AG04450 (cell line): ENCODE measurements at regions not wholly inside any gene's neighbourhood (a gene's known extent, or its start where the extent isn't known, plus 50 kb on each side); places are given as distances from the start of the nearest gene placed in this dataset.

Experiments
- CTCF ChIA-PET: fragments of 300-600, 350-600 bp; formaldehyde crosslinking; extraction: SDS; loops from one replicate; lab custom pipeline; 2022; ENCODE audit warnings: antibody characterized with exemption, inconsistent platforms; lab: Charles Lee
- POLR2A ChIA-PET: fragments of 350-600 bp; formaldehyde crosslinking; extraction: SDS; loops from one replicate; lab custom pipeline; 2021; ENCODE audit warnings: antibody characterized with exemption, inconsistent platforms; lab: Yijun Ruan, JAX
- DNase-seq: peaks from one replicate; pipeline ENCODE4 v3.0.0-alpha.2; 2011; ENCODE audit warnings: low read depth, low spot score
- H3K27ac ChIP-seq: one replicate; pipeline ENCODE4 v1.5.1; 2012; ENCODE audit warnings: low read depth, low read length, control low read depth
- H3K27me3 ChIP-seq: one replicate; pipeline ENCODE4 v1.6.0; 2012; ENCODE audit warnings: low read length; ENCODE audit not compliant: control insufficient read depth, insufficient read depth
- H3K4me3 ChIP-seq: 2 replicates; pipeline ENCODE4 v1.5.1; 2011; ENCODE audit warnings: mild to moderate bottlenecking, low read depth, low read length, control low read depth
- H3K9me3 ChIP-seq: 2 replicates; pipeline ENCODE4 v1.5.1; 2012; ENCODE audit warnings: low read length; ENCODE audit not compliant: control insufficient read depth, insufficient read depth
- TF ChIP-seq, protein P1 (sequence below): IDR thresholded peaks from 2 replicates; pipeline ENCODE4 v1.5.1; 2011; ENCODE audit warnings: low read depth, low read length, control low read depth, inconsistent platforms

GRCh38 chr4:181151856-181152255, 1091.3 kb upstream of the TENM3 start:
- Histone ChIP-seq H3K4me3 (no peak overlapping the region), H3K9me3 (no peaks in the 10 kb centered on the region), H3K27ac (no peak overlapping the region), H3K27me3 (no peaks in the 10 kb centered on the region)
- ChIA-PET CTCF (no interaction called here), POLR2A (no interaction called here)
- TF ChIP-seq, protein P1, sequence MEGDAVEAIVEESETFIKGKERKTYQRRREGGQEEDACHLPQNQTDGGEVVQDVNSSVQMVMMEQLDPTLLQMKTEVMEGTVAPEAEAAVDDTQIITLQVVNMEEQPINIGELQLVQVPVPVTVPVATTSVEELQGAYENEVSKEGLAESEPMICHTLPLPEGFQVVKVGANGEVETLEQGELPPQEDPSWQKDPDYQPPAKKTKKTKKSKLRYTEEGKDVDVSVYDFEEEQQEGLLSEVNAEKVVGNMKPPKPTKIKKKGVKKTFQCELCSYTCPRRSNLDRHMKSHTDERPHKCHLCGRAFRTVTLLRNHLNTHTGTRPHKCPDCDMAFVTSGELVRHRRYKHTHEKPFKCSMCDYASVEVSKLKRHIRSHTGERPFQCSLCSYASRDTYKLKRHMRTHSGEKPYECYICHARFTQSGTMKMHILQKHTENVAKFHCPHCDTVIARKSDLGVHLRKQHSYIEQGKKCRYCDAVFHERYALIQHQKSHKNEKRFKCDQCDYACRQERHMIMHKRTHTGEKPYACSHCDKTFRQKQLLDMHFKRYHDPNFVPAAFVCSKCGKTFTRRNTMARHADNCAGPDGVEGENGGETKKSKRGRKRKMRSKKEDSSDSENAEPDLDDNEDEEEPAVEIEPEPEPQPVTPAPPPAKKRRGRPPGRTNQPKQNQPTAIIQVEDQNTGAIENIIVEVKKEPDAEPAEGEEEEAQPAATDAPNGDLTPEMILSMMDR: no peak
- DNase-seq: no peak

- Histone ChIP-seq H3K27ac (no peak overlapping the region), H3K4me3 (no peak overlapping the region), H3K27me3 (no peaks in the 10 kb centered on the region), H3K9me3 (no peaks in the 10 kb centered on the region)
- CTCF ChIA-PET: interaction anchor here (1.0 kb wide), 1 partner anchor 14 kb away, joined by 3 read pairs; no protein-coding TSS in a partner anchor
- TF ChIP-seq, protein P1: no peak
- POLR2A ChIA-PET: no interaction called here
- DNase-seq: no peak
Observed at GRCh38 chr4:181157647-181158046, 1085.6 kb upstream of the TENM3 start.

- no peak for DNase-seq
- Histone ChIP-seq H3K27me3 (no peaks in the 10 kb centered on the region), H3K27ac (no peak overlapping the region), H3K4me3 (no peak overlapping the region), H3K9me3 (no peaks in the 10 kb centered on the region)
- POLR2A ChIA-PET: no interaction called here
- CTCF ChIA-PET: interaction anchor here (2.1 kb wide), 1 partner anchor 15 kb away, joined by 8 read pairs; no protein-coding TSS in a partner anchor
- TF ChIP-seq, protein P1: no peak
Observed at GRCh38 chr4:181158971-181159370, 1084.2 kb upstream of the TENM3 start.

DNA sequence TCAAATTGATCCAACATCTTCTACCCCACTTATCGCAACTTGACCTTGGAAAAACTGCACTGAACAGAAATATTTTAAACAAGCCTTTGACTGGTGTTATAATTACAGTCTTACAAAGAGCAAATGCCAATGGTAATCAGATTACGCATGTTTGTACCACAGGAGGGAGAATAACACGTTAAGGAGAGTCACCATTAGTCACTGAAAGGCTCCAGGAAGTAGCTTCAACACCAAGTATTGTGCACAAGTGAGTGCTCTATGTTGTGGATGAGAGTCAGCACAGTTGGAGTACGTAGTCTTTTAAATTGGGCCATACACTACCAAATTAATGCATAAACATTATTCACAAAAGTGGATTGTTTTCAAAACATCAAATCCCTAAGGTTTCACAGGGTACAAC, 1081.5 kb upstream of the TENM3 start:
- CTCF ChIA-PET: interaction anchor here (0.9 kb wide), 1 partner anchor 19 kb away, joined by 3 read pairs; no protein-coding TSS in a partner anchor
- Histone ChIP-seq H3K27ac (no peak overlapping the region), H3K4me3 (no peak overlapping the region), H3K27me3 (no peaks in the 10 kb centered on the region), H3K9me3 (no peaks in the 10 kb centered on the region)
- TF ChIP-seq, protein P1: no peak
- POLR2A ChIA-PET: no interaction called here
- DNase-seq: no peak

GRCh38 chr4:181162266-181162665, 1080.9 kb upstream of the TENM3 start:
- CTCF ChIA-PET: interaction anchor here (0.9 kb wide), 1 partner anchor 19 kb away, joined by 3 read pairs; no protein-coding TSS in a partner anchor
- Histone ChIP-seq H3K27ac (no peak overlapping the region), H3K4me3 (no peak overlapping the region), H3K9me3 (no peaks in the 10 kb centered on the region), H3K27me3 (no peaks in the 10 kb centered on the region)
- no peak for DNase-seq
- POLR2A ChIA-PET: no interaction called here
- TF ChIP-seq, protein P1: no peak
